DND-41 (cell line): ENCODE measurements at regions not wholly inside any gene's neighbourhood (a gene's known extent, or its start where the extent isn't known, plus 50 kb on each side); places are given as distances from the start of the nearest gene placed in this dataset.

Source experiments
- ATAC-seq: fragments of 200-7000 bp; cut with Tn5 transposase; 3 replicates; pipeline ENCODE4 v1.9.1; 2021; ENCODE audit warnings: low read depth; ENCODE audit not compliant: insufficient read depth
- DNase-seq: peaks from one replicate; pipeline ENCODE4 v3.0.0-alpha.2; 2020
- H2AFZ ChIP-seq: 2 replicates; pipeline ENCODE4 v1.6.0; 2012; ENCODE audit warnings: low read depth, low read length
- H3K27ac ChIP-seq: 2 replicates; pipeline ENCODE4 v1.5.1; 2012; ENCODE audit warnings: low read length, inconsistent platforms
- H3K27me3 ChIP-seq: fragments of 200-600 bp; sonication (generic); 2 replicates; pipeline ENCODE4 v1.6.0; 2012; ENCODE audit warnings: low read length, mild to moderate bottlenecking, inconsistent platforms; ENCODE audit not compliant: insufficient read depth, poor library complexity
- H3K36me3 ChIP-seq: 2 replicates; pipeline ENCODE4 v1.5.1; 2012; ENCODE audit warnings: low read length, inconsistent platforms; ENCODE audit not compliant: insufficient read depth
- H3K4me1 ChIP-seq: 2 replicates; pipeline ENCODE4 v1.5.1; 2012; ENCODE audit warnings: mild to moderate bottlenecking, low read length; ENCODE audit not compliant: insufficient read depth
- H3K4me2 ChIP-seq: 2 replicates; pipeline ENCODE4 v1.6.0; 2012; ENCODE audit warnings: mild to moderate bottlenecking, moderate library complexity, low read length, inconsistent platforms; ENCODE audit not compliant: insufficient read depth
- H3K4me3 ChIP-seq, 2 experiments: fragments of 200-600 bp in 1 of 2; shearing (Covaris generic) in 1 of 2; 2 replicates each; pipeline ENCODE4 v1.5.1; 2012 to 2016; ENCODE audit warnings: inconsistent platforms in 2 of 2, low read length in 2 of 2, mild to moderate bottlenecking in 2 of 2, low read depth in 1 of 2, moderate library complexity in 1 of 2
- H3K79me2 ChIP-seq: 2 replicates; pipeline ENCODE4 v1.6.0; 2012; ENCODE audit warnings: low read length, inconsistent platforms; ENCODE audit not compliant: insufficient read depth
- H3K9ac ChIP-seq: 2 replicates; pipeline ENCODE4 v1.6.0; 2012; ENCODE audit warnings: low read depth, mild to moderate bottlenecking, inconsistent platforms, low read length, moderate library complexity
- H3K9me3 ChIP-seq: 2 replicates; pipeline ENCODE4 v1.5.1; 2012; ENCODE audit warnings: low read length, moderate library complexity, mild to moderate bottlenecking, inconsistent platforms; ENCODE audit not compliant: insufficient read depth, severe bottlenecking
- H4K20me1 ChIP-seq: 2 replicates; pipeline ENCODE4 v1.6.0; 2012; ENCODE audit warnings: low read length; ENCODE audit not compliant: insufficient read depth
- CTCF ChIP-seq: IDR thresholded peaks from 2 replicates; pipeline ENCODE4 v1.5.1; 2012; ENCODE audit warnings: borderline replicate concordance, low read length, moderate library complexity, mild to moderate bottlenecking; ENCODE audit not compliant: poor library complexity, severe bottlenecking; ENCODE audit errors: extremely low read depth
- EZH2 ChIP-seq: IDR thresholded peaks from 3 replicates; pipeline ENCODE4 v1.6.1; 2012; ENCODE audit warnings: borderline replicate concordance, low read depth, mild to moderate bottlenecking, moderate library complexity, low read length, inconsistent platforms; ENCODE audit not compliant: severe bottlenecking

- ATAC-seq (peak; percentile 17; the same call in 1 of the 3 replicates), DNase-seq (no peak)
- Histone ChIP-seq H3K9ac (no peak overlapping the region), H3K79me2 (no peaks in the 10 kb centered on the region), H2AFZ (no peak overlapping the region), H3K4me3 (no peak overlapping the region), H3K4me1 (no peaks in the 10 kb centered on the region), H3K27ac (no peak overlapping the region), H4K20me1 (no peaks in the 10 kb centered on the region), H3K36me3 (no peaks in the 10 kb centered on the region), H3K9me3 (no peaks in the 10 kb centered on the region), H3K27me3 (no peaks in the 10 kb centered on the region), H3K4me2 (no peak overlapping the region)
- no peak for TF ChIP-seq EZH2
- no peak for TF ChIP-seq CTCF
Observed at GRCh38 chr5:42950456-42951292, 89.4 kb downstream of the ANXA2R start.

GRCh38 chr5:42950116-42950455 lies 90.0 kb downstream of the ANXA2R start:
- Histone ChIP-seq H3K27ac (no peak overlapping the region), H3K36me3 (no peaks in the 10 kb centered on the region), H3K4me1 (no peaks in the 10 kb centered on the region), H4K20me1 (no peaks in the 10 kb centered on the region), H3K9me3 (no peaks in the 10 kb centered on the region), H3K9ac (no peak overlapping the region), H2AFZ (no peak overlapping the region), H3K79me2 (no peaks in the 10 kb centered on the region), H3K4me3 (no peak overlapping the region), H3K4me2 (no peak overlapping the region), H3K27me3 (no peaks in the 10 kb centered on the region)
- no peak for DNase-seq
- ATAC-seq = no peak
- no peak for TF ChIP-seq CTCF
- no peak for TF ChIP-seq EZH2

- Histone ChIP-seq H3K9me3 (no peaks in the 10 kb centered on the region), H3K36me3 (no peaks in the 10 kb centered on the region), H3K79me2 (no peaks in the 10 kb centered on the region), H3K27ac (no peak overlapping the region), H2AFZ (no peak overlapping the region), H3K4me3 (no peak overlapping the region), H3K4me2 (no peak overlapping the region), H3K4me1 (no peaks in the 10 kb centered on the region), H4K20me1 (no peaks in the 10 kb centered on the region), H3K27me3 (no peaks in the 10 kb centered on the region), H3K9ac (no peak overlapping the region)
- DNase-seq = no peak
- ATAC-seq = no peak
- TF ChIP-seq EZH2 = no peak
Observed at GRCh38 chr5:42949348-42950115, 90.6 kb downstream of the ANXA2R start.

GRCh38 chr5:42948961-42949347 lies 91.2 kb downstream of the ANXA2R start:
- H3K9me3 ChIP-seq = no peaks in the 10 kb centered on the region
- ATAC-seq = no peak
- no peak overlapping the region for H3K27ac ChIP-seq
- no peak for DNase-seq
- H2AFZ ChIP-seq = no peak overlapping the region
- no peak overlapping the region for H3K9ac ChIP-seq
- H3K36me3 ChIP-seq = no peaks in the 10 kb centered on the region
- H3K27me3 ChIP-seq = no peaks in the 10 kb centered on the region
- no peak overlapping the region for H3K4me3 ChIP-seq
- no peak overlapping the region for H3K4me2 ChIP-seq
- no peak for TF ChIP-seq CTCF
- TF ChIP-seq EZH2 = no peak
- no peaks in the 10 kb centered on the region for H3K4me1 ChIP-seq
- no peaks in the 10 kb centered on the region for H4K20me1 ChIP-seq
- no peaks in the 10 kb centered on the region for H3K79me2 ChIP-seq
